ENCODE measurements at regions not wholly inside any gene's neighbourhood (a gene's known extent, or its start where the extent isn't known, plus 50 kb on each side); places are given as distances from the start of the nearest gene placed in this dataset.

GRCh38 chr18:55166260-55166598 lies 207.0 kb upstream of the CCDC68 start:
- no peak for TF ChIP-seq CTCF (IDR thresholded peaks at IDR 0.05; ENCODE audit: low read depth, low read length)
- Histone ChIP-seq H3K4me1 (no peaks in the 10 kb centered on the region), H3K36me3 (no peaks in the 10 kb centered on the region), H3K27me3 (no peaks in the 10 kb centered on the region), H3K9me3 (no peaks in the 10 kb centered on the region), H3K4me3 (ENCODE audit: low read depth, low read length) (no peak overlapping the region)
- DNase-seq = no peak

GRCh38 chr18:55163550-55163949 lies 204.3 kb upstream of the CCDC68 start:
- Histone ChIP-seq H3K9me3 (no peaks in the 10 kb centered on the region), H3K36me3 (no peaks in the 10 kb centered on the region), H3K4me1 (no peaks in the 10 kb centered on the region), H3K27me3 (no peaks in the 10 kb centered on the region), H3K4me3 (ENCODE audit: low read depth, low read length) (no peak overlapping the region)
- DNase-seq = no peak
- no peak for TF ChIP-seq CTCF (IDR thresholded peaks at IDR 0.05; ENCODE audit: low read depth, low read length)

GRCh38 chr18:55161916-55162315 lies 202.7 kb upstream of the CCDC68 start:
- no peak for TF ChIP-seq CTCF (IDR thresholded peaks at IDR 0.05; ENCODE audit: low read depth, low read length)
- H3K4me1 ChIP-seq = no peaks in the 10 kb centered on the region
- no peaks in the 10 kb centered on the region for H3K9me3 ChIP-seq
- no peaks in the 10 kb centered on the region for H3K36me3 ChIP-seq
- no peak overlapping the region for H3K4me3 ChIP-seq (ENCODE audit: low read depth, low read length)
- H3K27me3 ChIP-seq = no peaks in the 10 kb centered on the region
- DNase-seq = no peak

GRCh38 chr18:55159027-55159426 lies 199.8 kb upstream of the CCDC68 start:
- no peak for DNase-seq
- TF ChIP-seq CTCF (IDR thresholded peaks at IDR 0.05; ENCODE audit: low read depth, low read length) = no peak
- H3K4me1 ChIP-seq = no peaks in the 10 kb centered on the region

GRCh38 chr18:55158570-55158969 lies 199.3 kb upstream of the CCDC68 start:
- Histone ChIP-seq H3K36me3 (no peaks in the 10 kb centered on the region), H3K27me3 (no peaks in the 10 kb centered on the region), H3K4me1 (no peaks in the 10 kb centered on the region), H3K4me3 (ENCODE audit: low read depth, low read length) (no peak overlapping the region), H3K9me3 (no peaks in the 10 kb centered on the region)
- DNase-seq = no peak
- TF ChIP-seq CTCF (IDR thresholded peaks at IDR 0.05; ENCODE audit: low read depth, low read length) = no peak

More at GRCh38 chr18:55159027-55159426, 199.8 kb upstream of the CCDC68 start:
- H3K27me3 ChIP-seq = no peaks in the 10 kb centered on the region
- no peaks in the 10 kb centered on the region for H3K36me3 ChIP-seq
- no peaks in the 10 kb centered on the region for H3K9me3 ChIP-seq
- no peak overlapping the region for H3K4me3 ChIP-seq (ENCODE audit: low read depth, low read length)

GRCh38 chr18:55153346-55153745 lies 194.1 kb upstream of the CCDC68 start:
- no peaks in the 10 kb centered on the region for H3K9me3 ChIP-seq
- no peak overlapping the region for H3K4me3 ChIP-seq (ENCODE audit: low read depth, low read length)
- H3K36me3 ChIP-seq = no peaks in the 10 kb centered on the region
- no peaks in the 10 kb centered on the region for H3K27me3 ChIP-seq
- no peak for DNase-seq
- H3K4me1 ChIP-seq = no peaks in the 10 kb centered on the region
- TF ChIP-seq CTCF (IDR thresholded peaks at IDR 0.05; ENCODE audit: low read depth, low read length) = no peak
